ENCODE measurements at regions not wholly inside any gene's neighbourhood (a gene's known extent, or its start where the extent isn't known, plus 50 kb on each side); places are given as distances from the start of the nearest gene placed in this dataset.

GRCh38 chr15:70488002-70488605 lies 275.3 kb downstream of the UACA start:
- TF ChIP-seq POLR2A (IDR thresholded peaks at IDR 0.05): no peak
- peak; percentile 88 to 97 (median 93) for TF ChIP-seq CTCF (IDR thresholded peaks at IDR 0.05)
- peak; percentile 50 for TF ChIP-seq POLR2AphosphoS5 (IDR thresholded peaks at IDR 0.05)

All from prostate gland (tissue), 2 donors.